KG1 (cell line): ENCODE measurements at regions not wholly inside any gene's neighbourhood (a gene's known extent, or its start where the extent isn't known, plus 50 kb on each side); places are given as distances from the start of the nearest gene placed in this dataset.

Source experiments
- DNase-seq: peaks from one replicate; lab custom pipeline; 2025; lab: John Stamatoyannopoulos, UW

DNA sequence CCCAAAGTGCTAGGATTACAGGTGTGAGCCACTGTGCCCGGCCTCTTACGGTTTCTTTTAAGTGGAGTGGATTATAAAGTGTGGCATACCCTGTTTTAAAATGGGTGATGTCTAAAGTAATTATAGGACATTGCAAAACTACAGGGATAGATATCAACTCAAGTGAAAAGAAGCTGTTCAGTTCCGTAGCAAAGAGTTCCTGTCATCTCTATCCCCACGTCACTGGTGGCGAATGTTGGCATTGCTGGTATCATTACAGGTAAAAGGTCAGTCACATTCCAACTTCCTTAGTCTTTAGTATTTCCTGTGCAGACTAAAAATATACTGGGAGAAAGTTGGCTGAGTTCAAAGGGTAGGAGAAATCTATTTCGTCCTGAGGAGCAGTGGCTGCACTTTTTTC is 95.6 kb upstream of the SLC38A2 start:
- DNase-seq, result no peak

DNA sequence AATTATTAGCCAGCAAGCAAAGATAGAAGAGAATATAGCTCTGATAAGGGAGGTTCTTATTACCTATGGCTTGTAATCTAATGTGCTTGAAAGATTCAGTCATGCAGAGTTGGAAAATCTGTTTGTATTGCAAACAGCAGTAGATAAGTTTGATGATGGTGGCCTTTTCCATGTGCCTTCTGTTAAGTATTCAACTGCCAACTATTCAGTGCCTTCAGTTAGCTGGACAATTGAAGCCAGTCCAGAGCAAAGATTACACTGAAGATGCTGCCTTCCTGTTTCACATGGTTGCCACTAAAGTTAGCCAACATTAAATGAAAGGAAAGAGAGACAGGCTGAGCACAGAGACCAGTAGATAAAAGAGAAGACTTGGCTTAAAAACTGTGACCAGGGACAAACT is 92.7 kb upstream of the SLC38A2 start:
- no peak for DNase-seq

DNA sequence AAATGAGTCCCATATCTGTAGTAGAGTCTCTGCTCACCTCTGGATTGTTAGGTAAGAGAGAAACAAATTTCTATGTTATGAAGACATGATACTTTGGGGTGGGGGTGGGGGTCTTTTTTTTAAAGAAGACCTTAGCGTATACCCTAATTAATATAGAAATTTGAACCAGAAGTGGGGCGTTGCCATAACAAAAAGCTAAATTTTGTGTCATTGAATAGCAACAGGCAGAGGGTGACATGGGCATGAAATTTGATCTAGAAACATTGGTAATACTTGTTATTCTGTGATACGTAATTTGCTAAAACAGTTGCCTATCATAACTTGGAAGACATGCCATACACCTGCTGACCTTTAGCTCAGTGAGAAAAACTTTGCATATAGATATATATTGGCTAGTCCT is 92.3 kb upstream of the SLC38A2 start:
- no peak for DNase-seq

DNA sequence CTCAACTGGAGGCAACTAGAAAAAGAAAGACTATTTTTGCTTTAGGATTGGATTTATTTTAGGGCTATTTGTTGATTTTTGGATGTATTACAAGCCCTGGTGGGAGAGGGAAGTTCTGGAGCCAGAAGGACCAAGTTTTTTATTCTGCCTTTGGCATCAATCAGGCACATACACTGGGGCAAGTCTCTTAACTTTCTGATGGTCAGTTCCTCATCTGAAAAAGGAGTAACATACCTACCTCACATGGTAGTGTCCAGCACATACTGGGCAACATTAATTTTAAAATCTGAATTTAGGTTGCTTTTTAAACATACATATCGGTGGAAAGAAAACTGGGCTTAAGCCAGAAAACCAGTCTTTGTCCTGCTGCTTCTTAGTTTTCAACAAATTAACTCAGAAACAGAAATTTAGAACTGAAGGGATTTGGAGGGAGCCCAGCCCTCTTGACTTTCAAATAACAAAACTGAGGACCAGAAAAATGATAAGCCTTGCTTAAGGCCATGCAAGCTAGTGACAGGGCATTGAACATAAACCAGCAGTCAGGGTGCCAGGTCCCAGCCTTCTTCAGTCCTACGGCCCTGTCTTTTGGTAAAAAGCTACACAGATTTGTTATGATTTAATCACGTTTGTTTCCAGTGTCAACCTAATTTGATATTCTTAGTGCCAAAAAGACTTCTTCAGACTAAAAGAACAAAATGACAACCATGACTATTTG is 90.2 kb upstream of the SLC38A2 start:
- no peak for DNase-seq

DNA sequence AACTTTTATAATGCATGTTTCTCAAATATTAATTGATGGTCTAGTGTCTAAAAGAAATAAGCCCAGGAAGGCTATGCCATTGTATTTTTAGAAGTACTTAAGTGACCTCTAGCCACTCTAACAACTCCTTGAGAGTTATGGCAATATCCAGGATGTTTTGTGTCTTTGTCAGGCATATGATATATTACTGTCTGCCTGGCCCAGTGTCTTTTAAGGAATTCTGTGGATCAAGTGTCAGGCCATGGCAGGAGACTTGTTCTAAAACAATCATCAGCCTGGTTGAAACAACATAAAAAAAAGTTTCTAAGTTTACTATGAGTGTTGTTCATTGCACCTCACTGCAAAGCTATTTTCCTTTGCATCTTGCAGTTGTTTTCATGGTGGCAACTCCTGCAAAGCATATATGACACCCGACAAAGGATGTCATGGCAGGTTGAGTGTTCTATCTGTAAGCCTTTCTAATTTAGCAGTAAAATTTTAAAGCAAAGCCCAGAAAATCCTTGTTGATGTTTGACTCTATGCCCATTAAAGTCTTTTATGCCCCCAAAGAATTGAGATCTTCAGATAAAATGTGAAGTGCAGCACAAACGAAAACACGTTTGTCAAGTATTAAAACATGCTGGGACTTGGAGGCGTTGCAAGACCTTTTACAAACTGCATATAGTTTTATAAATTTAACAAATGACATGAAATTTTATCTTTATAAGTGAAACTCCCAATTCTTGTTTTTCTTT is 89.5 kb upstream of the SLC38A2 start:
- DNase-seq, result no peak

DNA sequence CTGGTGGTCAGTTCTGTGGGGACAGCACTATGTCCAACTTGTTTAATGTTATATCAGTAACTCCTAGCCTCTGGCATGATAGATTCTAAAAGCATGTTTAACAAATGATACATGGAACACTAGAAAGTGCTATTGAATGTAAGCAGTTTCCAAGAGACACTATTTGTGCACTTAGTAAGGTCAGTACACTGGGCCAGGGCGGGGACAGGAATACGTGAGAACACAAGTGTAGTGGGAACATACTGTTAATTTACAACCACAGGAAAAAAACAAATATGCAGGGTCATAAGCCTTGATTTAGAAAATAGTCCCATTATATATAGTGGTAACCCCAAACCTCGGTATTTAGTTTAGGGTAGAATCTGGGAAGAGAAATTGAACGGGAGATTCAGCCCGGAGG is 88.9 kb upstream of the SLC38A2 start:
- no peak for DNase-seq

DNA sequence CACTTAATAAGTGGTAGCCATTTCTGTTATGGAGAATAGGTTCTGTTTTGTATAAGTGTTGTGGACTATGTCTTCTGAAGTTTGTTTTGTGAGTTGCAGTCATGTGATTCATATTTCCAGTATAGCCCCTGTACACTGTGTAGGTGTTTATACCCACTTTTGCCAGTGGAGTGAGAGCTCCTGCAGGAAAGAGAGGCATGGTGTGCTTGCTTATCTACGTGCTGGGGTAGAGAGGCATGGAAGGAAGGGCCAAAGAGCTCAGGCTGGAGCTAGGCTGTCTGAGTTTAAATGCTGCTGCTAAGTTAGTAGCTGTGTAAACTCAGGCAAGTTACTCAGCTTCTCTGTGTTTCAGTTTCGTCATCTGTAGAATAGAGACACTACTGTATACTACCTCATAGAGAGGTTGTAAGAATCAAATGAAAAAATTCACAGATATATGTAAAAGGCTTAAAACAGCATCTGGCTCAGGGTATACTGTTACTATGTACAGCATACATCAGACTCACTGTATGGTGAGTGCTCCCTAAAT is 88.2 kb upstream of the SLC38A2 start:
- DNase-seq, result no peak

DNA sequence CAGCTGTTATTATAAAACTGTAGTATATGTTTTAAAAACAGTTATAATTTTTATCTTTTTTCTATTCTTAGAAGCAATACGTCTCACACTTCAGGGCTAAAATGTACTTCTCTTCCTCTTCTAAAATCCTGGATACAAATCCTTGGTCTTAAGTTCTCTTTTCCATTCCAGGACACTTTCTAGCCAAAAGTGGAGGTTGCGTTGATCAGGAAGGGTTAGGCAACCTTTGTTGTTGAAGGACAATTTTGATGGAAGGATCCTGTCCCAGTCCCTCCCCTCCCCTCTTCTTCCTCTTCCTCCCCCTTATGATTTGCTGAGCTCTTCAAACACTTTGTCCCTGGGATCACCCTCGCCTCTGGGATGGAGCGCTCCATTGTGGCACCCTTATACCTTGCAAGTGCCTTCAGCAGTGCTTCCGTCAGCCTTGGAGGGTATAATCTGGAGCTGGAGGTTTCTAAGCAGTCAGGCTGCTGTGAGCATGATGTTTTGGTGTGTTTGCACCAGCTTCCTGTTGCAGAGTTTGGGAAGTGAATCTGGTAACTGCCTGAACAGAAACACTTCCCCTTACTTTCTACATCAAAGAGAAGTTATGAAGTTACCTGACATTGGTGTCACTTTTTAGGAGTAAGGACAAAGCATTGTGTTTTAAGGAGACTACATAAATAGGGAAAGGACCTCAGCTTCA is 87.4 kb upstream of the SLC38A2 start:
- peak; percentile 45 for DNase-seq

DNA sequence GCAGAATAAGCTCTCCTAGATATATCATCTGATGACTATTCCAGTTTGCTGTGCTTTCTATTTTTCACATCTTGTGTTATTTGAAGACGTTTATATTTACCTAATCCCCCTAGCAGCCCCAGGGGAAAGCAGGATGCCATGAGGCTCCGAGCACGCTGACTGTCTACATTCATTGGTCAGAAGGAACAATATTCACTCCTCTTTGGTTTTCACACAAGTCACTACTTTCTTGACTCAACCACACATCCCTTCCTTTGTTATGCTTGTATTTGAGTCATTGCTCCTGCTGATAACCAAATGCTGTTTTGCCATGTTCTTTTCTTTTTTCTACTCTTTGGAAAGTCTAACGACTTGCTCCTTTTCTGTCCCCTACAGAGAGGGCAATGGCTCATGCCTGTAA is 86.5 kb upstream of the SLC38A2 start:
- DNase-seq, result no peak

DNA sequence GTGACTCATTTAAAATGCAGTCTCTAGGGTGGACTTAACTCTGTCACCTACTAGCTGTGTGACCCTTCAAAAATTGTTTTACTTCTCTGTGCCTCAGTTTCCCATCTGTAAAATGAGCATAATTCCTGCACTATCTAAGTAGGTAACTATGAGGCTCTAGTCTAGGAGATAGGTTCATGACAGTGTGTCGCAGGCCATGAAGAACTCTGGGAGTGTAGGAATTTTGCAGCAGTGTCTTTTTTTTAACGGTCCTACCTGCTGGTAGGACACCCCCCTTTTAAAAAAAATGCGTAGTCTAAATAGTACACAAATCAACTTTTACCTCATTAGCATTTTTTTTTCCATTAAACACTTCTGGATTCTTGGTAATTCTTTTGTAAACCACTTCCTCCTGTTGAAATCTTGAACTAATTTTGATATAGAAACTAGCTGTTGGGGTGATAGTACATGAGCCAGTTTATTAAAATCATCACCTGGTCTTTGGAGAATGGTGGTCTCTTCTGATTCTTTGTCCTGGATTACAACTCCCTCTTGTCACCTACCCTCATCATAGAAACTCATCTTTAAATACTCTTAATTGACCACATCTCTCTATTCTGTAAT is 86.0 kb upstream of the SLC38A2 start:
- DNase-seq, result no peak

DNA sequence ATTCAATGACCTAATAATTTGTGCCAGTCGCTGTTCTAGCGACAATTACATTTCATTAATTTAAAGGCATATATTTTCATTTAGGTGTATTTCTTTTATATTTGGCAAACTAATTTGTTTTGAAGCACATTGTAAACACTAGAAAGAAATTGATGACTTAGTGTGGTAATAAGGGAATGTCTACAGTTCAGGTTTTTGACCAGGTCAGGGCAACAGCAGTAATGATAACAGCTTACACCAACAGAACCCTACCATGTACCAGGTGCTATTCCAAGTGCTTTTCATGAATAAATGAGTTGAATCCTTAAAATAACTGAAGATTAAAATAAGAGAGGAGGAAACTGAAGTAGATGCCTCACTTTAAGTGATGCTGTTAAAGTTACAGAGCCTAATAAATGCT is 85.4 kb upstream of the SLC38A2 start:
- no peak for DNase-seq

DNA sequence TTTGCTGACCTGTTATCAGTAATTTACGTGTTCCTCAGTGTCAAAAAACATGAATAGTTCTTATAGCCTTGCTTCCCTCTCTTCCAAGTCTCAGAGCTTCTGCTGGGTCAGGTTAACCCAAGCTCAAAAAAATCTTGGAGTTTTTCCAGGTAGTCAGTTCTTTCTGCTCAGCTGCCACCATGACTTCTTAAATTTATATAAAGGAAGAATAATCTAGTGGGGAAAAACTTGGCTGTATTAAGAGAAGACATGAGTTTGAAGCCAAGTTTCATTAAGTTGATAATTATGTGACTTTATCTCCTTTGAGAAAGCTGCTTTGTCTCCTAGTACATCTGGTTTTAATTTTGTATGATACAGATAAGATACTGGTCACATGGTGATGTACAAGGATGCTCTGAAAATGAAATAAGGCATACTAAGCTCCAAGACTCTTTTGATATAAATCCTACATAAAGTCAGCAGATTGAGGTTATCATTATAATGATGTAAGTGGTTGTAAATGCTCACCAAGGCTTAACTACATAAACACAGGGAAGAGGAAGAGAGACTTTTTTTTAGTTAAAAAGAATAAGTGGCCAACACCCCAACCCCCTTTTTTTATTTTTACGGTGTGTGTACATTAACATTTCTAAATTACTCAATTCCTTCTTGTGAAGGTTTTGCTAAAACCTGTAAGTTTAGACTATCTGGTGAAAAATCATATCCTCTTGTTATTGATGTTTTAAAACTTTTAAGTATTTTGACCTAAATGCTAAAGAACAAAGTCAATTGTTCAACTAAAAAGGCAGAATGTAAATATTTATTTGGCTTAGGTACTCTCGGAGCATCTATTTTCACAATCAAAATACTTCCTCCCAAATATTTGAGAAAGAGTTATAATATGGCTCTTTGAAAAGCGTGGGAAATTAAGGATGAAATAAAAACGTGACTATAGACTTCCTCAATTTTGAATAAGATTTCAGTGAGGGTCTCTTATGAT is 84.1 kb upstream of the SLC38A2 start:
- no peak for DNase-seq

DNA sequence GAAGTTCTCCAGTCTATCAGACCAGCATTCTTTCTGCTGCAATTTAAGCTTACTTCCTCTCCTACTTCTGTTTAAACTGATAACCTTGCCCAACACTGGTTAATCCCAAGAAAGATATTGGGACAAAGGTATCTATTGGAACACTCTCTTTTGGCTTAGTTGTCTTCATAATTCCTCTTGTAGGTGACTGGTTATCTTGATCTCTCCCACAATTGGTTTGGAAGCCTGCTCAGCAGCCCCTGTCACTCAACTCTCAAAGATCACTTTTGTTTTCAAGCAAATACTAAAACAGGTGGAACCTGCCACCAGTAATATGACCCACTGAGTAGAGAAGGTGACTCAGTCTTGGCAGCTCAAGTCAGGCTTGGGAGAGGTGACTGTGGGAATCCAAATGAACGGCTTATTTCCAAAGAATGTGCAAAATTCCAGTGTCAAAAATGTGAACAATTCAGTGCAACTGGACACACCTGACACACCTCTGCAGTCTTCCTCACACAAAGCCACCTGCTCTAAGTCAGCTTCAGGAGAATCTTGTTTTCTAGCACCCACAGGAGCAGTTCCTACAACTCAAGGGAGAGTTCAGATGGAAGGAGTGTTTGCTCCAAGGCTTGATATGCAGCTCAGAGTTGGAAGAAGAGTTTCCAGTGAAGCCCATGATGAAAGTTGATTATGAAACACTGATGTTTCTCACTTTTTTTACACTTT is 83.2 kb upstream of the SLC38A2 start:
- DNase-seq, result no peak

DNA sequence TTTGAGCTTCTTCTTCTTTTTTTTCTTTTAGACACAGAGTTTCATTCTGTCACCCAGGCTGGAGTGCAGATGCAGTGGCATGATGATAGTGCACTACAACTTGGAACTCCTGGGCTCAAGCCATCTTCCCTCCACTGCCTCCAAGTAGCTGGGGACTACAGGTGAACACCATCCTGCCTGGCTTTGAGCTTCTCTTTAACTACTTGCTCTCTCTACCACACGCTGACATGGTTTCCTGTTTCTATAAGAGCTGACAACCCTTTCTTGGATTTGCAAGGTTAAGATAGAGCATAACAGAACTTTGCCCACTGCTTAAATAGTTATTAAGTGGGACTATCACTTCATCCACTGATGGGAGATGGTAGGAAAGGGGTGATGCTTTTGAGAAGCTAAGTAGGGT is 82.4 kb upstream of the SLC38A2 start:
- no peak for DNase-seq

DNA sequence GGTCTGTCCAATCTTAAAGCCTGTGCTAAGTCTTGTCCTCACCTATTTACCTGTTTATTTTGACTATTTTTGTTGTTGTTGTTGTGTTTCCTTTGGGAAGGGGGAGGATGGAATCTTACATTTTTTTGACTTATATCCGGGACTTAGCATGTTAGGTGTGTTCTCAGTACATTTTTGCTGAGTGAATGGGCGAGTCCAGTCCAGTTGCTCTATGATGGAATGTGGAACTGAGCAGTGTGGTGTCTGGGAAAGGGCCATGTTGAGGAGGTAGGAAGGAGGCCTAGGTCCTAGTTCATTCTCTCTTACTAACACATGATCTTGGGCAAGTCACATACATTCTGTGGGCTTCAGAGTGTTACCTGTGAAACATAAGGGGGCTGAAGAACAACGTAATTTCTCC is 80.9 kb upstream of the SLC38A2 start:
- DNase-seq, result no peak

DNA sequence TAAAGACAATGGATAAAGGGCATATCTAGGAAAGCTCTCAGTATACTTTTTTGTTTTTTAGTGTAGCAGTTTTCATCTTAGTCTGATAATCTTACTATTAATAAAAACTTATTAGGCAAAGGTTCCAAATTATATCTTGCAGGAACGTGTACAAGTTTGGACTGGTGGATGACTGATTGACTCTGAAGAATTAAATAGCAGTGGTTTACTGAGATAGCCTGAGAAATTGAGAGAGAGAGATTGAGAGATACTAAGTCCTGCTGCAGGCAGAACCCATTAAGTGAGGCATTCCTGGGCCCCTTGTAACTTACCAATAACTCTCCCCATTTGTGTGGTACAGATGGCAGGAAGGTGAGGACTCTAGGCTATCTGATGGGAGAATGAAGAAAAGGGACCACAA is 80.2 kb upstream of the SLC38A2 start:
- no peak for DNase-seq

DNA sequence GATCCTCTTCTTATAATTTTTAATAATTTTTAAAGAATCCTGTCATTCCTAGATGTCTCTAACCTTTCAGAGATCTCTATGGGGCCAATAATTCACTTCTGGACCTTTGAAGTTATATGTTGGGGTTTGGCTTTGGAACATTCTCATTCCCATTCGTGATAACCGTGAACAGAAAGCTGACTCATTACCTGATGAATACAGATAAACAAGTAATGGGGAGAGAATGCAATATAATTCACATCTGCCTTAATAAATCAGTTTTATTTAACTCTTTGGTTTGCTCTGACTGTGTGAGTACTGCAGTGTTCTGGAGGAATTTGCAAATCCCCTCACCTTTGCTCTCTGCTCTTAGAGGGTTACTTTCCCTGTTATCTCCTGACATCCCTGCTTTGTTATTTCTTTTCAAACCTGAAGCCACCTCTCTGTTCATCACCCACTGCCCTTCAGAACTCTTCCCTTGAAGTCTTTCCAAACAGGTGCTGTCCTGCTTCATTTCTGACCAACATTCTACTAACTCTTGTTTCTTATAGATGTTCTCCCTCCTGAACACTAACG is 79.6 kb upstream of the SLC38A2 start:
- DNase-seq, result no peak

DNA sequence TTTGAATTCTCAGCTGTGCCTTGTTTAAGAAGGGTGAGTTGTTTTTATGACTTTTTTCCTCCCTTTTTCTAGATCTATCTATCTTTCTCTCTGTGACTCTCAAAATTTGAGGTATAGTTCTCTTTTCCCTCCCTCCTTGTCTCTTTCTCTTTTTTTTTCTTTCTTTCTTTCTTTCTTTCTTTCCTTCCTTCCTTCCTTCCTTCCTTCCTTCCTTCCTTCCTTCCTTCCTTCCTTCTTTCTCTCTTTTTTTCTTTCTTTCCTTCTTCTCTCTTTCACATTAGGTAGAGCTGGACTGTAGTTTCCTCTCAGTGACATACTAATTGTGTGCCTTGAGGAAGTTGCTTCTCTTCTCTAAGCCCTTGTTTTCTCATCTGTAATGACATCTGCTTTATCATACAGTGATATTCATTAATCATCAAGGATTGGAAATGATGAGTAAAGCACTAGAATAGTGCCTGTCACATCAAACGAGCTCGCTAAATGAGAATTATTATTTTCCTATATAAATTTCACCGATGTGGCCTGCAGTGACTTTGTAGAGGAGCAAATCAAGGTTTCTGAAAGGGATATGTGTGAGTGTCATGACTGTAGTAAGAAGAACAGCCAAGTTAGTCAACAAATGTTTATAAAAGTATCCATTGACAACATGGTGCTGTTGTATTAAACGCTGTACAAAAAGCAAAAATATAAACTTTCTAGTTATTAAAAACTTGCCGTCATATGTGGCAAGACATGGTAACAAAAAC is 78.9 kb upstream of the SLC38A2 start:
- DNase-seq, result no peak

DNA sequence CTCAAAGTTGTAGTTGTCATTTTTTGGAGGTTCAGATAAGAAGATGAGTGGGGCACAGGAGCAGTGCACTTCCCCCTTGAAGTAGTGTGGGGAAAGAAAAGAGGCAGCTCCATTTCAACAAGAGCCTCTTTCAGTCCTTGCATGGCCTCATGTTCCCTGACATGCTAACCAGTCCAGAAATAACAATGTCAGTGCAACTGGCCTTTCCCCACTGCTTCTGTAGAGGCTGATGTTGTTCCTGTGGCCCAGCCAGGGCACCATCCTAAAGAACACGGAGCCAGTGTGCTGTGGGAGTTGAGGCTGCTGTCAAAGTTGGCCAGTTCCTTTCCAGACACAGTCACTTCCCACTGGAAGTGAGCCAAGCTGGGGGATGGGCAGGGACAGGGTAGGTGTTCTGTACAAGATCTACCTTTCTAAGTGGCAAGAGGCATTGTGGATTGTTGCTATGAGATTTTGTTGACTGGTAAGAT is 77.7 kb upstream of the SLC38A2 start:
- no peak for DNase-seq

DNA sequence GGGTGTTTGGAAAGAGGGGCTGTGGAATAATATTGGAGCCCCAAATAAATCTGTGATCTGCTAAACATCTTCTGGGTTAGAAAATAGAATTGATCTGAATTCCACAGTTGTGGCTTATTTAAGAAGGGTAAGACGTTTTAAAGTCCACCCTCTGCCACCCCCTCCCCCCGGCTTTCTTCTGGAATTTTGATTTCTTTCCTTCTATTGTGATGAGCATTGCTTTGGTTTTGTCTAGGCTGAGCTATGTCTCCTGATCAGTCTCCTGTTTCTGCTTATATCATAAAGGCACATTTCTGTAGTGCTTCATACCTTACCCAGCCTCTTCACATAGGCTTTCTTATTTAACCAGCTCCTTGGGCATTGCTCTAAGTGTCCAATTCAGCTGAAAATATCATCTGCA is 77.3 kb upstream of the SLC38A2 start:
- no peak for DNase-seq
